ENCODE measurements at regions not wholly inside any gene's neighbourhood (a gene's known extent, or its start where the extent isn't known, plus 50 kb on each side); places are given as distances from the start of the nearest gene placed in this dataset.

DNA sequence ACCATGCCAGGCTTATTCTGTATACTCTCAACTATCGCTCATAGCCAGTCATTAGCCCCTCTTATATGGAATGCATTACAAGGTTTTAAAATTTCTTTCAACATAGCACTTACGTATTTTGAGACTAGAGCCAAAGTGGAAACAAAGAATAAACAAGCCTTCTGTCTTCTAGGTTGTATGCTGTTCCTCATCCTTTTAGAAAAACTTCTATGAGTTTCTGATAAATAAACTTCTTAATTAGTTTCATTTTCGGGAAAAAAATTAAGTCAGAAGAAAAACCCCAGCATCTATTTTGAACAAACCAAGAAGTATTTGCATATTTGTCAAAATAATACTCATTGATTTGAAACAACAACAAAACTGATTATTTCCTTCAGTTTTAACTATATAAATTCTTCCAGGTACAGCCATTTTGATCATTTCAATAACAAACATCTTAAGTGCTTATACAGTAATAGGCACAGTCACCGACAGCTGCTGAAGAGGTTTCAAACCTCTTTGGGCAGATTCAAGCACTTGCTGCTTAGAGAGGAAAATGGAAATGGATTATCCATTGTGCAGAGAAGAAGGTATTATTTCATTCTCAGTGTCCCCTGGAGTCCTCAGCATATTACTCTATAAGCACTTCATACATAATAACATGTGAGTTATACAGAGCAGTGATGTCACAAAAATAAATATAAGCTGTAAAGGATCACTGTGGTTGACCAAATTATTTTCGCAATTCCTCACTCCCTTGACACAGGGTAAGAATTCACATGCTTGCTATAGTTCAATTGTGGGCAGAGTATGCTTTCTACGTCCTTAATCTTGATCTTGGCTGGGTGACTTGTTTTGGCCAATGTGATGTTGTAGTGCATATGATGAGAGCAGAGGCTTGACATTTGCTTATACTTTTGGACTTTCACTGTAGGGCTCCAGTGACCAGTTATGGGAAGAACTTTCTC lies 833.8 kb downstream of the TRIB2 start (continued):
- no peak for TF ChIP-seq CGGBP1 (CRISPR knock-in tag; IDR thresholded peaks at IDR 0.05)

GRCh38 chr2:13558368-13558767 lies 841.6 kb downstream of the TRIB2 start:
- Histone ChIP-seq H3K79me2 (ENCODE audit: control insufficient read depth, insufficient read depth, low read length) (no peaks in the 10 kb centered on the region), H3K9me1 (ENCODE audit: control insufficient read depth, insufficient read depth, low read length) (no peaks in the 10 kb centered on the region), H3K9ac (ENCODE audit: insufficient read depth in 1 of 2, low read depth in 2 of 2, low read length in 2 of 2) (no peak overlapping the region), H3K36me3 (ENCODE audit: control insufficient read depth, insufficient read depth, low read length) (no peaks in the 10 kb centered on the region), H3K27ac (ENCODE audit: extremely low read depth, low read depth, low read length) (no peak overlapping the region), H3K27me3 (ENCODE audit: control insufficient read depth in 2 of 2, insufficient read depth in 2 of 2, low read length in 2 of 2) (no peaks in the 10 kb centered on the region), H2AFZ (ENCODE audit: low read depth, low read length) (no peak overlapping the region), H4K20me1 (replicated peaks; ENCODE audit: control insufficient read depth, insufficient read depth, low read length) (no peaks in the 10 kb centered on the region), H3K4me3 (no peak overlapping the region), H3K4me2 (ENCODE audit: insufficient read depth, low read length) (no peak overlapping the region), H3K9me3 (replicated peaks; ENCODE audit: control insufficient read depth, insufficient read depth, low read depth, low read length) (no peaks in the 10 kb centered on the region), H3K4me1 (replicated peaks in 1 of 2; ENCODE audit: control insufficient read depth in 2 of 2, insufficient read depth in 2 of 2, low read length in 2 of 2) (no peaks in the 10 kb centered on the region)
- POLR2A ChIA-PET = no interaction called here
- BruUV-seq (replicated peaks) = no TSS peak
- FAIRE-seq (no peak), ATAC-seq (no peak), DNase-seq (ENCODE audit: extremely low read depth in 1 of 4, low spot score in 3 of 4) (no peak)
- in situ Hi-C loops (cut with MboI) = no loop called here
- TF ChIP-seq TCF7L2 (IDR thresholded peaks at IDR 0.05; ENCODE audit: low read depth, low read length) = no peak
- TF ChIP-seq MCM2 (IDR thresholded peaks at IDR 0.05; ENCODE audit: low read depth) = no peak
- no peak for TF ChIP-seq BRD4 (IDR thresholded peaks at IDR 0.05)
- no peak for TF ChIP-seq ZNF696 (CRISPR knock-in tag; conservative IDR thresholded peaks at IDR 0.05)
- no peak for TF ChIP-seq ZNF384 (IDR thresholded peaks at IDR 0.05; ENCODE audit: low read depth, low read length)
- TF ChIP-seq TEAD4 (IDR thresholded peaks at IDR 0.05; ENCODE audit: low read length) = no peak
- no peak for TF ChIP-seq TEAD4 (CRISPR knock-in tag; IDR thresholded peaks at IDR 0.05; ENCODE audit: borderline replicate concordance)
- TF ChIP-seq RAD21 (CRISPR knock-in tag; conservative IDR thresholded peaks at IDR 0.05 in 1 of 2, IDR thresholded peaks at IDR 0.05 in 1 of 2) = no peak
- no peak for TF ChIP-seq ZNF24 (IDR thresholded peaks at IDR 0.05)
- TF ChIP-seq PML (IDR thresholded peaks at IDR 0.05; ENCODE audit: low read length) = no peak
- CTCF ChIA-PET (ENCODE audit: low intra/inter-chr PET ratio) = no interaction called here
- intact Hi-C loops (cut with micrococcal nuclease) = no loop called here
- 0% methylated on average over 3 of the region's 3 CpGs for WGBS (ENCODE audit: insufficient coverage, low coverage, missing lambda C conversion rate)
